ENCODE measurements at regions not wholly inside any gene's neighbourhood (a gene's known extent, or its start where the extent isn't known, plus 50 kb on each side); places are given as distances from the start of the nearest gene placed in this dataset.

DNA sequence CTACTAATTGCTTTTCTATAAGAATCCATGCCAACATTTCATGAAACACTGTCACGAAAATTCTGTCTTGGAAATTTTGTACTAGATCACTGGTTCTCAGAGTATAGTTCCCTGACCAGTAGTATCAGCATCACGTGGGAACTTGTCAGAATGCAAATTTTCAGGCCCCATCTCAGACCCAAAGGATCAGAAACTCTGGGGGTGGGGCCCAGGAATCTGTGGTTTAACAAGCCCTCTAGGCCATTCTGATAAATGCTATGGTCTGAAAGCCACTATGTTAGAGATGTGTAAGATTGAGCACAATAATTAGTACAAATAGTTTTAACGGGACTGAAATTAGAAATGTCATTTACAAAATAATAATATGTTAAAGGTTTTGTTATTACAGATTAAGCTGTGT, 615.7 kb upstream of the ARRDC3 start:
- TF ChIP-seq CTCF (conservative IDR thresholded peaks at IDR 0.05), result no peak
- H3K27ac ChIP-seq, result no peak overlapping the region

DNA sequence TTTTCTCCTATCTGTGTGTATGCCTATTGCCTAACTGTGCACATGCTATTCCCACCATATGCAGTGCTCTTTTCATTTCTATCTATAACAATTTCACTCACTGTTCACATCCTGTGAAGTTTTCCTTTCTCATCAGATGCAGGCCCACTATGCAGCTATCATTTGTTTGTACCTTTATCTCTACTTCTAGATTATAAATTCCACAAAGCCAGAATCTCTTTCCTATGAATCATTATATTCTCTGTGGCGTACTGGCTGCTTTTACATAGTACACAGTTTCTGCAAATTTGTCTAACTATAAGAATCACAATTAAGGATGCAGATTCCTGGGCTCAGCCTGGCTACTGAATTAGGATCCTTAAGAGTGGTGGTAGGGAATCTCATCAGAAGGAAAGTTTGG, 600.8 kb upstream of the ARRDC3 start:
- no peak for TF ChIP-seq CTCF (conservative IDR thresholded peaks at IDR 0.05)
- no peak overlapping the region for H3K27ac ChIP-seq

DNA sequence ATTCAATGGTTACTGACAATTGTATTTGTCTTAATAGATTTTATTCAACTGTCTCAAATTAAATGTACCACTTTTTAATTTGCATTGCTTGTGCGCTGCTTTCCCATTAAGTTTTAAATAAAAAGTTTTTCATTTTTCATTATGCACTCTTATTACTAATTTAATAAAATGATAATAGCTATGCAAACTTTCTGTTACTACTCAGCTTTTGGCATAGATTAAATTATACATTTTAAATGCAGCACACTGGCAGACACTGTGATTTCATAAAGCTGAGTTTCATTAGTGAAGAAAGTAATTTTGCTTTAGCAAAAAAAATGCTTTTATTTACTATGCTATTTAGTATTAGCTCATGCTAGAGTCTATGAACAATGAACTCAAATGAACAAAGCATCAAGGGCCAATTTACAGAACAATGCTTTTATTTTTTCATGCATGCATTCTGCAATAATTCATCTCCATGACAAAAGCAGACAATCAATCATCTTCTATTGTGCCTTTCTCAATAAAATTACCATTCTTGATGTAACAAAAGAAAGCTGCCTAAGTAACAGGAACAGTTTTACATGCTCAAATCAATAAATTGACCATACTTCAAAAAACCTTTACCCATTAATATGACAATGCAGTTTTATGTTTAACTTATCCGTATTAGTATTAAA, 595.2 kb upstream of the ARRDC3 start:
- TF ChIP-seq CTCF (conservative IDR thresholded peaks at IDR 0.05), result no peak

GRCh38 chr5:91977579-91977978, 594.5 kb upstream of the ARRDC3 start:
- no peak for TF ChIP-seq CTCF (conservative IDR thresholded peaks at IDR 0.05)
- no peak overlapping the region for H3K27ac ChIP-seq

More for the DNA sequence above, 595.2 kb upstream of the ARRDC3 start:
- H3K27ac ChIP-seq, result no peak overlapping the region

GRCh38 chr5:91976451-91976850, 593.3 kb upstream of the ARRDC3 start:
- H3K27ac ChIP-seq, result no peak overlapping the region
- no peak for TF ChIP-seq CTCF (conservative IDR thresholded peaks at IDR 0.05)

GRCh38 chr5:91963166-91963565, 580.0 kb upstream of the ARRDC3 start:
- TF ChIP-seq CTCF (conservative IDR thresholded peaks at IDR 0.05), result no peak
- H3K27ac ChIP-seq, result no peak overlapping the region

- TF ChIP-seq CTCF (conservative IDR thresholded peaks at IDR 0.05), result no peak
- no peak overlapping the region for H3K27ac ChIP-seq
These were observed 574.5 kb upstream of the ARRDC3 start for GRCh38 chr5:91957666-91958065.
